ENCODE measurements at regions not wholly inside any gene's neighbourhood (a gene's known extent, or its start where the extent isn't known, plus 50 kb on each side); places are given as distances from the start of the nearest gene placed in this dataset.
"Not testable (repeated sequence)": the region's sequence is repeated elsewhere in the genome, so short reads cannot be mapped to it uniquely, and the experiment has no call there.

GRCh38 chr7:146014154-146014553 lies 102.4 kb upstream of the CNTNAP2 start:
- H3K27ac ChIP-seq (ENCODE audit: control insufficient read depth, insufficient read depth); POLR2A ChIA-PET: not testable (repeated sequence)

GRCh38 chr7:146008293-146008692 lies 108.3 kb upstream of the CNTNAP2 start:
- POLR2A ChIA-PET, result no interaction called here
- H4K20me1 ChIP-seq (ENCODE audit: control insufficient read depth, insufficient read depth), result no peaks in the 10 kb centered on the region
- no peaks in the 10 kb centered on the region for H3K4me1 ChIP-seq (ENCODE audit: control insufficient read depth, insufficient read depth, low read length)
- intact Hi-C loops (cut with micrococcal nuclease; ENCODE audit: unreplicated experiment), result no loop called here
- H3K9ac ChIP-seq (ENCODE audit: control insufficient read depth, insufficient read depth, low read length), result no peak overlapping the region
- SMC1A ChIA-PET (ENCODE audit: uncharacterized antibody, unreplicated experiment), result interaction anchor here (1.3 kb wide), 1 partner anchor 16 kb away, joined by 3 read pairs; no protein-coding TSS in a partner anchor
- no peak for ATAC-seq
- CTCF ChIA-PET, result no interaction called here
- no TSS peak for BruUV-seq (replicated peaks)
- H2AFZ ChIP-seq (ENCODE audit: control insufficient read depth, low read depth, low read length), result no peak overlapping the region
- in situ Hi-C loops (cut with MboI), result no loop called here
- no peaks in the 10 kb centered on the region for H3K36me3 ChIP-seq (ENCODE audit: control insufficient read depth in 2 of 2, insufficient read depth in 2 of 2, low read length in 1 of 2)
- H3K27me3 ChIP-seq (replicated peaks in 1 of 2; ENCODE audit: control insufficient read depth in 2 of 2, insufficient read depth in 2 of 2, low read length in 1 of 2), result no peaks in the 10 kb centered on the region
- no peak for FAIRE-seq
- no peak overlapping the region for H3K4me2 ChIP-seq (ENCODE audit: control insufficient read depth, insufficient read depth)
- 60% methylated on average over 8 of the region's 8 CpGs for WGBS (ENCODE audit: insufficient coverage, insufficient replicate concordance, low lambda C conversion rate, missing lambda C conversion rate)
- no peaks in the 10 kb centered on the region for H3K79me2 ChIP-seq (ENCODE audit: control insufficient read depth, insufficient read depth, low read length)
- no peak overlapping the region for H3K27ac ChIP-seq (ENCODE audit: control insufficient read depth, insufficient read depth)
- H3K9me3 ChIP-seq (replicated peaks; ENCODE audit: control insufficient read depth, insufficient read depth, low read length), result no peaks in the 10 kb centered on the region
- H3K4me3 ChIP-seq, result no peak overlapping the region
- RAD21 ChIA-PET (ENCODE audit: unreplicated experiment), result no interaction called here
- DNase-seq (ENCODE audit: low read depth, low spot score), result no peak
- TF ChIP-seq EED (IDR thresholded peaks at IDR 0.05; ENCODE audit: low read depth) (no peak), ZNF592 (IDR thresholded peaks at IDR 0.05) (no peak), POLR2A (IDR thresholded peaks at IDR 0.05; ENCODE audit: low read depth, low read length) (no peak), BRCA1 (IDR thresholded peaks at IDR 0.05; ENCODE audit: low read depth, low read length) (no peak), ZBTB4 (CRISPR knock-in tag; IDR thresholded peaks at IDR 0.05) (no peak), DPF2 (IDR thresholded peaks at IDR 0.05) (no peak), PAX5 (IDR thresholded peaks at IDR 0.05; ENCODE audit: borderline replicate concordance, low read depth, low read length) (no peak), BACH1 (IDR thresholded peaks at IDR 0.05; ENCODE audit: borderline replicate concordance) (no peak), NR2C2 (IDR thresholded peaks at IDR 0.05; ENCODE audit: borderline replicate concordance, control insufficient read depth, insufficient read length, low read depth) (no peak), YBX1 (IDR thresholded peaks at IDR 0.05) (no peak), TAF1 (IDR thresholded peaks at IDR 0.05; ENCODE audit: borderline replicate concordance, low read depth, low read length) (no peak), HDAC2 (IDR thresholded peaks at IDR 0.05) (no peak), MEF2B (IDR thresholded peaks at IDR 0.05; ENCODE audit: partially characterized antibody, poor library complexity, severe bottlenecking) (no peak)

More at GRCh38 chr7:146014154-146014553, 102.4 kb upstream of the CNTNAP2 start:
- in situ Hi-C loops (cut with MboI); H3K4me2 ChIP-seq (ENCODE audit: control insufficient read depth, insufficient read depth); H3K79me2 ChIP-seq (ENCODE audit: control insufficient read depth, insufficient read depth, low read length); H3K9me3 ChIP-seq (replicated peaks; ENCODE audit: control insufficient read depth, insufficient read depth, low read length); intact Hi-C loops (cut with micrococcal nuclease; ENCODE audit: unreplicated experiment); FAIRE-seq; H2AFZ ChIP-seq (ENCODE audit: control insufficient read depth, low read depth, low read length); H3K27me3 ChIP-seq (replicated peaks in 1 of 2; ENCODE audit: control insufficient read depth in 2 of 2, insufficient read depth in 2 of 2, low read length in 1 of 2); RAD21 ChIA-PET (ENCODE audit: unreplicated experiment); H3K9ac ChIP-seq (ENCODE audit: control insufficient read depth, insufficient read depth, low read length); CTCF ChIA-PET; H4K20me1 ChIP-seq (ENCODE audit: control insufficient read depth, insufficient read depth); SMC1A ChIA-PET (ENCODE audit: uncharacterized antibody, unreplicated experiment); ATAC-seq; H3K4me1 ChIP-seq (ENCODE audit: control insufficient read depth, insufficient read depth, low read length); DNase-seq (ENCODE audit: low read depth, low spot score); H3K4me3 ChIP-seq; BruUV-seq (replicated peaks); H3K36me3 ChIP-seq (ENCODE audit: control insufficient read depth in 2 of 2, insufficient read depth in 2 of 2, low read length in 1 of 2): not testable (repeated sequence)
- no CpG with 5 or more reads among the region's 2 CpGs for WGBS (ENCODE audit: insufficient coverage, insufficient replicate concordance, low lambda C conversion rate, missing lambda C conversion rate)
